K562 (cell line): ENCODE measurements at regions not wholly inside any gene's neighbourhood (a gene's known extent, or its start where the extent isn't known, plus 50 kb on each side); places are given as distances from the start of the nearest gene placed in this dataset.

Experiments
- EP400 ChIP-seq: fragments of 450-650 bp; IDR thresholded peaks from 2 replicates; pipeline ENCODE4 v1.6.1; 2017; ENCODE audit warnings: antibody characterized with exemption, mild to moderate bottlenecking, moderate library complexity
- NCOA2 ChIP-seq, 2 experiments: fragments of 450-650 bp; IDR thresholded peaks; 2 replicates each; pipeline ENCODE4 v1.6.1; 2018; ENCODE audit warnings: mild to moderate bottlenecking in 2 of 2, moderate library complexity in 1 of 2; ENCODE audit not compliant: partially characterized antibody in 2 of 2
- RBM15 ChIP-seq: fragments of 200-400 bp; formaldehyde crosslinking; IDR thresholded peaks from 2 replicates; pipeline ENCODE4 v1.6.1; 2018; ENCODE audit warnings: mild to moderate bottlenecking, low read length, moderate library complexity; ENCODE audit not compliant: insufficient read depth
- TF ChIP-seq, protein P1 (sequence below), 2 experiments: fragments of 450-650 bp; IDR thresholded peaks; 2 replicates each; pipeline ENCODE4 v1.6.1; 2016; ENCODE audit warnings: mild to moderate bottlenecking in 2 of 2, borderline replicate concordance in 1 of 2, low read depth in 1 of 2, moderate library complexity in 1 of 2

DNA sequence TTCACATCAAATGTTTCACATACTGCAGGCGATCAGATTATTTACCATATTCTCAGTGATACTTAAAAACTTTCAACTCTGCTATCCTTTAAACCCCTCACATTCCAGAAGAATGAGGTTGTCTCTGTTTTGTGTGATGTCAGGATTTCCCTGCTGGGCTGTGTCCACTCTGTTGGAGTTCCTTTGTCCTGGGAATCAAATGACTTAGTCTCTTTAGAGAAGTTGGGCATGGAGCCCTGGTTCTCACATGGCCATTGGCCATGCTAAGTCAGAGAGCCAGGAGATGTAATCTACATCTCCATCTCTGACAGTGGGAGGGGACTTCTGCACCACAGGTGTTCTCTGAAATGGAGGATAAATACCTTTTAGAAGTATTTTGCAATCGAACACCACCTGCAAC is 205.1 kb upstream of the MAF start (continued):
- TF ChIP-seq, protein P1, sequence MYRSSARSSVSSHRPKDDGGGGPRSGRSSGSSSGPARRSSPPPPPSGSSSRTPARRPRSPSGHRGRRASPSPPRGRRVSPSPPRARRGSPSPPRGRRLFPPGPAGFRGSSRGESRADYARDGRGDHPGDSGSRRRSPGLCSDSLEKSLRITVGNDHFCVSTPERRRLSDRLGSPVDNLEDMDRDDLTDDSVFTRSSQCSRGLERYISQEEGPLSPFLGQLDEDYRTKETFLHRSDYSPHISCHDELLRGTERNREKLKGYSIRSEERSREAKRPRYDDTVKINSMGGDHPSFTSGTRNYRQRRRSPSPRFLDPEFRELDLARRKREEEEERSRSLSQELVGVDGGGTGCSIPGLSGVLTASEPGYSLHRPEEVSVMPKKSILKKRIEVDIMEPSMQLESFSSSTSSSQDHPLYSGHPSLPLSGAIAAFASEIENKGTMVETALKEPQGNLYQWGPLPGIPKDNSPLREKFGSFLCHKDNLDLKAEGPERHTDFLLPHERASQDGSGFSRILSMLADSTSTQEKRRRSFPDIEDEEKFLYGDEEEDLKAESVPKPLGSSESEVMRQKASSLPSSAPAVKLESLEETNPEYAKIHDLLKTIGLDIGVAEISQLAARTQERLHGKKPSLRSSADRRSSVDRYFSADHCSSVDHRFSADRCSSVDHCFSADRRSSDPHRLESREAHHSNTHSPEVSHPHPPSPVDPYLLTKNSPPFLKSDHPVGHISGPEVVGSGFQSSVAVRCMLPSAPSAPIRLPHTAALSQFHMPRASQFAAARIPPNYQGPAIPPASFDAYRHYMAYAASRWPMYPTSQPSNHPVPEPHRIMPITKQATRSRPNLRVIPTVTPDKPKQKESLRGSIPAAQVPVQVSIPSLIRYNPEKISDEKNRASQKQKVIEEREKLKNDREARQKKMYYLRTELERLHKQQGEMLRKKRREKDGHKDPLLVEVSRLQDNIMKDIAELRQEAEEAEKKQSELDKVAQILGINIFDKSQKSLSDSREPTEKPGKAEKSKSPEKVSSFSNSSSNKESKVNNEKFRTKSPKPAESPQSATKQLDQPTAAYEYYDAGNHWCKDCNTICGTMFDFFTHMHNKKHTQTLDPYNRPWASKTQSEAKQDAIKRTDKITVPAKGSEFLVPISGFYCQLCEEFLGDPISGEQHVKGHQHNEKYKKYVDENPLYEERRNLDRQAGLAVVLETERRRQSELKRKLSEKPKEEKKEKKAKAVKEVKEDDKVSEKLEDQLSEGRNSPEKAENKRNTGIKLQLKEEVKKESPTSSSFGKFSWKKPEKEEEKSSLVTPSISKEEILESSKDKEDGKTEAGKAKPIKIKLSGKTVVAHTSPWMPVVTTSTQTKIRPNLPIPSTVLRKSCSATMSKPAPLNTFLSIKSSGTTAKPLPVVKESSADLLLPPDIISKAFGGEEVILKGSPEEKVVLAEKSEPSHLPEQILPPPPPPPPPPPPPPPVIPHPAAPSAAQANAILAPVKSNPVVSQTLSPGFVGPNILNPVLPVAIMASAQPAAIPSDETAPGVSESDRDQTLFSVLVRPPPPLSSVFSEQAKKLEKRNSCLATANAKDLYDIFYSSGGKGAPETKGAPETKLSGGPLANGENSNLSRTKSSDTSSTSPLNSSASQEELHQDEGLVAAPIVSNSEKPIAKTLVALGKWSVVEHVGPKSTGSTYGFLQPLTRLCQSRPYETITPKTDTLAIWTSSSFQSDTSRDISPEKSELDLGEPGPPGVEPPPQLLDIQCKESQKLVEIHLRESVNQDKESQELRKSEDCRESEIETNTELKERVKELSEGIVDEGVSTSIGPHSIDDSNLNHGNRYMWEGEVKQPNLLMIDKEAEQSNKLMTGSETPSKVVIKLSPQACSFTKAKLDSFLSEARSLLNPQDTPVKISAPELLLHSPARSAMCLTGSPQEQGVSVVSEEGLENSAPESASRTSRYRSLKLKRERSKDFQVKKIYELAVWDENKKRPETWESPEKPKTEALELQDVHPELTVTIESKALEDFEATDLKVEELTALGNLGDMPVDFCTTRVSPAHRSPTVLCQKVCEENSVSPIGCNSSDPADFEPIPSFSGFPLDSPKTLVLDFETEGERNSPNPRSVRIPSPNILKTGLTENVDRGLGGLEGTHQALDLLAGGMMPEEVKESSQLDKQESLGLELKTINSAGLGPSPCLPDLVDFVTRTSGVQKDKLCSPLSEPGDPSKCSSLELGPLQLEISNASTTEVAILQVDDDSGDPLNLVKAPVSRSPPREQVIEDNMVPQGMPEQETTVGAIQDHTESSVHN (IDR thresholded peaks at IDR 0.05; ENCODE audit: borderline replicate concordance in 1 of 2, low read depth in 1 of 2): no peak
- TF ChIP-seq EP400 (no peak), NCOA2 (IDR thresholded peaks at IDR 0.05; ENCODE audit: partially characterized antibody in 2 of 2) (no peak), RBM15 (no peak)
